Bronchial epithelial cell (primary cell): ENCODE measurements at regions not wholly inside any gene's neighbourhood (a gene's known extent, or its start where the extent isn't known, plus 50 kb on each side); places are given as distances from the start of the nearest gene placed in this dataset.
A peak's percentile ranks its signal among the peaks of the same experiment; 100 is the strongest.
"Not testable (repeated sequence)": the region's sequence is repeated elsewhere in the genome, so short reads cannot be mapped to it uniquely, and the experiment has no call there.

ENCODE experiments used
- DNase-seq: peaks from one replicate; pipeline ENCODE4 v3.0.0-alpha.2; 2010; ENCODE audit warnings: low read depth
- FAIRE-seq: peaks from 2 replicates; lab custom pipeline; 2011; peaks lifted over from hg19 to GRCh38; lab: Jason Lieb, UNC
- H3K27me3 ChIP-seq: 2 replicates; pipeline ENCODE4 v1.5.1; 2011; ENCODE audit warnings: low read length; ENCODE audit not compliant: control insufficient read depth, insufficient read depth
- H3K36me3 ChIP-seq: 2 replicates; pipeline ENCODE4 v1.5.1; 2011; ENCODE audit warnings: low read length; ENCODE audit not compliant: control insufficient read depth, insufficient read depth
- H3K4me3 ChIP-seq: 2 replicates; pipeline ENCODE4 v1.5.1; 2011; ENCODE audit warnings: mild to moderate bottlenecking, low read depth, low read length, control low read depth
- TF ChIP-seq, protein P1 (sequence below): IDR thresholded peaks from 2 replicates; pipeline ENCODE4 v1.5.1; 2011; ENCODE audit warnings: mild to moderate bottlenecking, moderate library complexity, low read length, control low read depth, inconsistent platforms; ENCODE audit not compliant: insufficient read depth, severe bottlenecking

DNA sequence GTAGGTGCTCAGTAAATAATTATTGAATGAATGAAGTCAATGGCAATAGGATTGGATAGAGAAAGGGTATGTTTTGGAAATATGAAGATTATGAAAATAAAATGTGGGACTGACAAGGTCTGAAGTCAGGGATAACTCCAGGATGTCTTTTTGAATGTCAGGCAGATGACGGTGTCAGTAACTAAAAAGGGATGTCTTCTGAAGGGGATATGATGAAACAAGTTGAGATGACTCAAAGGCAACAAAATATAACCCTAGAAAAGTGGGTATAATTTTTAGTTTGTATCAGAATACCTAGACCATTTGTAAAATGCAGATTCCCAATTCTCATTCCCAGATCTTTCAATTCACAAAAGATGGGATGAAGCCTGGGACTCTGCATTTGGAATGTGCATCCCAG is 257.3 kb upstream of the SGK1 start:
- H3K4me3 ChIP-seq, result no peak overlapping the region
- no peaks in the 10 kb centered on the region for H3K36me3 ChIP-seq
- H3K27me3 ChIP-seq, result no peaks in the 10 kb centered on the region
- no peak for FAIRE-seq
- peak; percentile 17 for DNase-seq
- TF ChIP-seq, protein P1, sequence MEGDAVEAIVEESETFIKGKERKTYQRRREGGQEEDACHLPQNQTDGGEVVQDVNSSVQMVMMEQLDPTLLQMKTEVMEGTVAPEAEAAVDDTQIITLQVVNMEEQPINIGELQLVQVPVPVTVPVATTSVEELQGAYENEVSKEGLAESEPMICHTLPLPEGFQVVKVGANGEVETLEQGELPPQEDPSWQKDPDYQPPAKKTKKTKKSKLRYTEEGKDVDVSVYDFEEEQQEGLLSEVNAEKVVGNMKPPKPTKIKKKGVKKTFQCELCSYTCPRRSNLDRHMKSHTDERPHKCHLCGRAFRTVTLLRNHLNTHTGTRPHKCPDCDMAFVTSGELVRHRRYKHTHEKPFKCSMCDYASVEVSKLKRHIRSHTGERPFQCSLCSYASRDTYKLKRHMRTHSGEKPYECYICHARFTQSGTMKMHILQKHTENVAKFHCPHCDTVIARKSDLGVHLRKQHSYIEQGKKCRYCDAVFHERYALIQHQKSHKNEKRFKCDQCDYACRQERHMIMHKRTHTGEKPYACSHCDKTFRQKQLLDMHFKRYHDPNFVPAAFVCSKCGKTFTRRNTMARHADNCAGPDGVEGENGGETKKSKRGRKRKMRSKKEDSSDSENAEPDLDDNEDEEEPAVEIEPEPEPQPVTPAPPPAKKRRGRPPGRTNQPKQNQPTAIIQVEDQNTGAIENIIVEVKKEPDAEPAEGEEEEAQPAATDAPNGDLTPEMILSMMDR, result no peak

GRCh38 chr6:134574491-134574890 is 256.6 kb upstream of the SGK1 start:
- H3K36me3 ChIP-seq, result no peaks in the 10 kb centered on the region
- no peak for FAIRE-seq

DNA sequence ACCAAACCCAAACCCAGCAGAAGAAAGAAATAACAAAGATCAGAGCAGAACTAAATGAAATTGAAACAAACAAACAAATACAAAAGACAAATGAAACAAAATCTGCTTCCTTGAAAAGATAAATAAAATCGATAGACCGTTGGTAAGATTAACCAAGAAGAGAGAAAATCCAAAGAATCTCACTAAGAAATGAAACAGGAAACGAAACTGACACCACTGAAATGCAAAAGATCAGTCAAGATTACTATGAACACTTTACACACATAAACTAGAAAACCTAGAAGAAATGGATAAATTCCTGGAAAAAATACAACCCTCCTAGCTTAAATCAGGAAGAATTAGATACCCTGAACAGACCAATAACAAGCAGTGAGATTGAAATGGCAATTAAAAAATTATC is 252.1 kb upstream of the SGK1 start:
- FAIRE-seq, DNase-seq, H3K27me3 ChIP-seq, H3K4me3 ChIP-seq, H3K36me3 ChIP-seq: not testable (repeated sequence)

More at GRCh38 chr6:134574491-134574890, 256.6 kb upstream of the SGK1 start:
- Histone ChIP-seq H3K4me3 (no peak overlapping the region), H3K27me3 (no peaks in the 10 kb centered on the region)
- TF ChIP-seq, protein P1, result no peak
- DNase-seq, result no peak

DNA sequence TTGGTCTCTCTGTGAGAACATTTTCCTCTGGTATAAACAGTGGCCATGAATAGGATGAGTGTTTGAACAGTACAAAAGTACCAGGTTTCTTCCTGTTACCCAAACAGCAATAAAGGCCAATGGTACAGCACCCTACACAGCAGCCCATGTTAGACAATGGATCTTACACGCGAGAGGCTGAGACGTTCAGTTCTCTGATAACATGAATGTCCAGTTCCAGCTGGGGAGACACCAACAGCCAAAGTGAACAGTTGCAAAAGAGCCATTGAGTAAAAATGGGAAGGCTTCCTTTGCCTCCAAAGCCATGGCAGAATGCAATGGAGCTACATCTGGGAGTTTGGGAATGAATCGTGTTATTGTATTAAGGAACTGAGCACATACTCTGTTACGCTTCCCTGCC is 246.8 kb upstream of the SGK1 start:
- FAIRE-seq (no peak), DNase-seq (no peak)
- Histone ChIP-seq H3K27me3 (no peaks in the 10 kb centered on the region), H3K36me3 (no peaks in the 10 kb centered on the region), H3K4me3 (no peak overlapping the region)
- TF ChIP-seq, protein P1, result no peak

DNA sequence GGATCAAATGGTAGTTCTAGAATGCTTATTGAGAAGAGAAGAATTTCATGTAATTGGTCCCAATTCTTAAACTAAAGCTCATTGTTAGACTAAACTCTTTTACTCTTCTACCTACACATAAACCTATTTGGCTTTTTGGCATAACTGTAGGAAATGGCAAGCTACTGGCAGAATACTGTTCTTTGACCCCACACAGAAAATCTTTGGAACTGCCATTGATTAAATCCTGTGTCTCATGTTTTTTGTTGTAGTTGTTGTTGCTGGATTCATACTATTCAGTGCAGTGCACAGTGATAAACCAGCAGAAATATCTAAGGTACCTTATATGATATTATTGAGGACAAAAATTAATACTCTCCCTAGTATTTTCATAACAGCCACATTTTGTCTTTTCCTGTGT is 242.1 kb upstream of the SGK1 start:
- FAIRE-seq (no peak), DNase-seq (no peak)
- Histone ChIP-seq H3K4me3 (no peak overlapping the region), H3K27me3 (no peaks in the 10 kb centered on the region), H3K36me3 (no peaks in the 10 kb centered on the region)
- TF ChIP-seq, protein P1, result no peak

- H3K36me3 ChIP-seq, result no peaks in the 10 kb centered on the region
- no peaks in the 10 kb centered on the region for H3K27me3 ChIP-seq
- FAIRE-seq, result no peak
- no peak overlapping the region for H3K4me3 ChIP-seq
- DNase-seq, result no peak
- TF ChIP-seq, protein P1, result no peak
Measured at GRCh38 chr6:134557509-134557908, 239.6 kb upstream of the SGK1 start.
